ENCODE measurements at regions not wholly inside any gene's neighbourhood (a gene's known extent, or its start where the extent isn't known, plus 50 kb on each side); places are given as distances from the start of the nearest gene placed in this dataset.

- 90 to 94% methylated on average over 3 of the region's 3 CpGs for WGBS, 2 experiments (ENCODE audit: insufficient coverage in 1 of 2, insufficient read length in 1 of 2)
- Histone ChIP-seq H3K4me3 (ENCODE audit: low read length) (no peak overlapping the region), H3K27me3 (ENCODE audit: control insufficient read depth, insufficient read depth, low read length, poor library complexity, severe bottlenecking) (no peaks in the 10 kb centered on the region), H3K9ac (ENCODE audit: extremely low read depth, low read length, poor library complexity, severe bottlenecking) (no peak overlapping the region), H3K4me1 (ENCODE audit: control insufficient read depth, insufficient read depth, low read length) (no peaks in the 10 kb centered on the region), H3K36me3 (ENCODE audit: control insufficient read depth, insufficient read depth, low read length) (no peaks in the 10 kb centered on the region), H3K27ac (ENCODE audit: low read depth, low read length) (no peak overlapping the region), H3K9me3 (ENCODE audit: control insufficient read depth, low read length) (no peaks in the 10 kb centered on the region)
- DNase-seq: no peak
- peaks cover 6% of the 10 kb centered on the region for H3K4me1 Mint-ChIP-seq
- H3K36me3 Mint-ChIP-seq (ENCODE audit: low read depth): no peaks in the 10 kb centered on the region
- peaks cover 2% of the 10 kb centered on the region for H3K27me3 Mint-ChIP-seq (ENCODE audit: insufficient read depth)
- no peak overlapping the region for H3K4me3 Mint-ChIP-seq
- no peaks in the 10 kb centered on the region for H3K9me3 Mint-ChIP-seq
- H3K27ac Mint-ChIP-seq: no peak overlapping the region
- TF ChIP-seq CTCF (conservative IDR thresholded peaks at IDR 0.05): no peak
Observed at GRCh38 chr1:222372221-222372620, 175.7 kb downstream of the HHIPL2 start.

GRCh38 chr1:222370913-222371675, 176.8 kb downstream of the HHIPL2 start:
- Mint-ChIP-seq H3K4me1 (peaks cover 6% of the 10 kb centered on the region), H3K27me3 (ENCODE audit: insufficient read depth) (no peaks in the 10 kb centered on the region), H3K9me3 (no peaks in the 10 kb centered on the region), H3K36me3 (ENCODE audit: low read depth) (no peaks in the 10 kb centered on the region), H3K27ac (no peak overlapping the region), H3K4me3 (no peak overlapping the region)
- Histone ChIP-seq H3K9me3 (ENCODE audit: control insufficient read depth, low read length) (no peaks in the 10 kb centered on the region), H3K27me3 (ENCODE audit: control insufficient read depth, insufficient read depth, low read length, poor library complexity, severe bottlenecking) (no peaks in the 10 kb centered on the region), H3K9ac (ENCODE audit: extremely low read depth, low read length, poor library complexity, severe bottlenecking) (no peak overlapping the region), H3K4me1 (ENCODE audit: control insufficient read depth, insufficient read depth, low read length) (no peaks in the 10 kb centered on the region), H3K4me3 (ENCODE audit: low read length) (no peak overlapping the region), H3K36me3 (ENCODE audit: control insufficient read depth, insufficient read depth, low read length) (no peaks in the 10 kb centered on the region), H3K27ac (ENCODE audit: low read depth, low read length) (no peak overlapping the region)
- WGBS, 2 experiments (ENCODE audit: insufficient coverage in 1 of 2, insufficient read length in 1 of 2): 84 to 93% methylated on average over 6 to 7 of the region's 7 CpGs
- TF ChIP-seq CTCF (conservative IDR thresholded peaks at IDR 0.05): no peak
- no peak for DNase-seq

GRCh38 chr1:222370081-222370912, 177.6 kb downstream of the HHIPL2 start:
- no peaks in the 10 kb centered on the region for H3K27me3 Mint-ChIP-seq (ENCODE audit: insufficient read depth)
- Histone ChIP-seq H3K9ac (ENCODE audit: extremely low read depth, low read length, poor library complexity, severe bottlenecking) (no peak overlapping the region), H3K9me3 (ENCODE audit: control insufficient read depth, low read length) (no peaks in the 10 kb centered on the region), H3K4me1 (ENCODE audit: control insufficient read depth, insufficient read depth, low read length) (no peaks in the 10 kb centered on the region), H3K36me3 (ENCODE audit: control insufficient read depth, insufficient read depth, low read length) (no peaks in the 10 kb centered on the region), H3K4me3 (ENCODE audit: low read length) (no peak overlapping the region), H3K27me3 (ENCODE audit: control insufficient read depth, insufficient read depth, low read length, poor library complexity, severe bottlenecking) (no peaks in the 10 kb centered on the region), H3K27ac (ENCODE audit: low read depth, low read length) (no peak overlapping the region)
- 91 to 93% methylated on average over 7 to 10 of the region's 10 CpGs for WGBS, 2 experiments (ENCODE audit: insufficient coverage in 1 of 2, insufficient read length in 1 of 2)
- no peaks in the 10 kb centered on the region for H3K36me3 Mint-ChIP-seq (ENCODE audit: low read depth)
- peaks cover 6% of the 10 kb centered on the region for H3K4me1 Mint-ChIP-seq
- no peak for DNase-seq
- H3K27ac Mint-ChIP-seq: no peak overlapping the region
- no peaks in the 10 kb centered on the region for H3K9me3 Mint-ChIP-seq
- no peak for TF ChIP-seq CTCF (conservative IDR thresholded peaks at IDR 0.05)
- no peak overlapping the region for H3K4me3 Mint-ChIP-seq
